ENCODE measurements at regions not wholly inside any gene's neighbourhood (a gene's known extent, or its start where the extent isn't known, plus 50 kb on each side); places are given as distances from the start of the nearest gene placed in this dataset.

GRCh38 chr2:145753041-145753608, 1233.2 kb upstream of the ZEB2 start:
- Histone ChIP-seq H4K20me1 (ENCODE audit: control insufficient read depth, extremely low read depth, insufficient read depth, low read length) (no peaks in the 10 kb centered on the region), H3K9me3 (ENCODE audit: control insufficient read depth, insufficient read depth, low read depth, low read length) (no peaks in the 10 kb centered on the region), H3K79me2 (ENCODE audit: control insufficient read depth, insufficient read depth, low read length) (no peaks in the 10 kb centered on the region), H3K4me2 (ENCODE audit: extremely low read depth, insufficient read depth, low read length) (no peak overlapping the region), H3K4me3 (replicated peaks in 1 of 4; ENCODE audit: control extremely low read depth in 1 of 4, insufficient read depth in 1 of 4, low read depth in 3 of 4, low read length in 4 of 4) (no peak overlapping the region), H3K4me1 (ENCODE audit: control insufficient read depth, extremely low read depth, insufficient read depth, low read length) (peaks cover 6% of the 10 kb centered on the region), H2AFZ (ENCODE audit: low read length) (peak overlapping the region; percentile 16), H3K27me3 (ENCODE audit: control insufficient read depth, insufficient read depth, low read length) (no peaks in the 10 kb centered on the region), H3K36me3 (ENCODE audit: control insufficient read depth, insufficient read depth, low read length) (no peaks in the 10 kb centered on the region), H3K27ac (ENCODE audit: insufficient read depth, low read length) (no peak overlapping the region), H3K9ac (ENCODE audit: insufficient read depth, low read length) (no peak overlapping the region)
- no peak for DNase-seq (ENCODE audit: low read depth in 2 of 2)
- TF ChIP-seq CTCF (conservative IDR thresholded peaks at IDR 0.05 in 1 of 2, IDR thresholded peaks at IDR 0.05 in 1 of 2; ENCODE audit: low read depth in 1 of 2, low read length in 2 of 2) = no peak
- no peak for TF ChIP-seq EZH2 (IDR thresholded peaks at IDR 0.05; ENCODE audit: low read length, missing control alignments)

- Histone ChIP-seq H3K36me3 (ENCODE audit: control insufficient read depth, insufficient read depth, low read length) (no peaks in the 10 kb centered on the region), H2AFZ (ENCODE audit: low read length) (no peak overlapping the region), H3K4me3 (replicated peaks in 1 of 4; ENCODE audit: control extremely low read depth in 1 of 4, insufficient read depth in 1 of 4, low read depth in 3 of 4, low read length in 4 of 4) (peak overlapping the region in 1 of 4 experiments; percentile 21), H3K9ac (ENCODE audit: insufficient read depth, low read length) (no peak overlapping the region), H3K27ac (ENCODE audit: insufficient read depth, low read length) (no peak overlapping the region), H3K4me1 (ENCODE audit: control insufficient read depth, extremely low read depth, insufficient read depth, low read length) (peaks cover 6% of the 10 kb centered on the region), H3K79me2 (ENCODE audit: control insufficient read depth, insufficient read depth, low read length) (no peaks in the 10 kb centered on the region), H3K9me3 (ENCODE audit: control insufficient read depth, insufficient read depth, low read depth, low read length) (no peaks in the 10 kb centered on the region), H3K27me3 (ENCODE audit: control insufficient read depth, insufficient read depth, low read length) (no peaks in the 10 kb centered on the region), H4K20me1 (ENCODE audit: control insufficient read depth, extremely low read depth, insufficient read depth, low read length) (no peaks in the 10 kb centered on the region), H3K4me2 (ENCODE audit: extremely low read depth, insufficient read depth, low read length) (peak overlapping the region; percentile 42)
- peak; percentile 85 to 94 for DNase-seq (ENCODE audit: low read depth in 2 of 2)
- peak; percentile 73 to 75 for TF ChIP-seq CTCF (conservative IDR thresholded peaks at IDR 0.05 in 1 of 2, IDR thresholded peaks at IDR 0.05 in 1 of 2; ENCODE audit: low read depth in 1 of 2, low read length in 2 of 2)
- TF ChIP-seq EZH2 (IDR thresholded peaks at IDR 0.05; ENCODE audit: low read length, missing control alignments) = no peak
These were observed 1232.3 kb upstream of the ZEB2 start for GRCh38 chr2:145752091-145752806.

GRCh38 chr2:145751629-145752028, 1231.7 kb upstream of the ZEB2 start:
- H3K36me3 ChIP-seq (ENCODE audit: control insufficient read depth, insufficient read depth, low read length) = no peaks in the 10 kb centered on the region

More at GRCh38 chr2:145751629-145752028, 1231.7 kb upstream of the ZEB2 start:
- TF ChIP-seq EZH2 (IDR thresholded peaks at IDR 0.05; ENCODE audit: low read length, missing control alignments) (no peak), CTCF (conservative IDR thresholded peaks at IDR 0.05 in 1 of 2, IDR thresholded peaks at IDR 0.05 in 1 of 2; ENCODE audit: low read depth in 1 of 2, low read length in 2 of 2) (no peak)
- no peak overlapping the region for H2AFZ ChIP-seq (ENCODE audit: low read length)
- H3K27me3 ChIP-seq (ENCODE audit: control insufficient read depth, insufficient read depth, low read length) = no peaks in the 10 kb centered on the region
- H3K79me2 ChIP-seq (ENCODE audit: control insufficient read depth, insufficient read depth, low read length) = no peaks in the 10 kb centered on the region
- no peak overlapping the region for H3K27ac ChIP-seq (ENCODE audit: insufficient read depth, low read length)
- H3K4me2 ChIP-seq (ENCODE audit: extremely low read depth, insufficient read depth, low read length) = no peak overlapping the region
- no peaks in the 10 kb centered on the region for H4K20me1 ChIP-seq (ENCODE audit: control insufficient read depth, extremely low read depth, insufficient read depth, low read length)
- H3K4me1 ChIP-seq (ENCODE audit: control insufficient read depth, extremely low read depth, insufficient read depth, low read length) = peaks cover 6% of the 10 kb centered on the region
- no peak overlapping the region for H3K9ac ChIP-seq (ENCODE audit: insufficient read depth, low read length)
- no peak overlapping the region for H3K4me3 ChIP-seq (replicated peaks in 1 of 4; ENCODE audit: control extremely low read depth in 1 of 4, insufficient read depth in 1 of 4, low read depth in 3 of 4, low read length in 4 of 4)
- peak; percentile 72 to 84 for DNase-seq (ENCODE audit: low read depth in 2 of 2)
- no peaks in the 10 kb centered on the region for H3K9me3 ChIP-seq (ENCODE audit: control insufficient read depth, insufficient read depth, low read depth, low read length)

All from fibroblast of lung (primary cell).